Stimulated activated CD4-positive, alpha-beta T cell treated with anti-CD3 and anti-CD28 coated beads, Interleukin-1b, Interleukin-23, amount 100 ng/mL, for 1 hour (primary cell): ENCODE measurements at regions not wholly inside any gene's neighbourhood (a gene's known extent, or its start where the extent isn't known, plus 50 kb on each side); places are given as distances from the start of the nearest gene placed in this dataset.

Experiments
- DNase-seq, 2 donors: peaks; one replicate each; pipeline ENCODE4 v3.0.0-alpha.2; 2020; ENCODE audit warnings: low read depth in 2 of 2

- no peak for DNase-seq
Observed at GRCh38 chr2:144675731-144676130, 155.8 kb upstream of the ZEB2 start.

- no peak for DNase-seq
Observed at GRCh38 chr2:144675331-144675730, 155.4 kb upstream of the ZEB2 start.

- no peak for DNase-seq
Observed at GRCh38 chr2:144674071-144674470, 154.2 kb upstream of the ZEB2 start.

DNA sequence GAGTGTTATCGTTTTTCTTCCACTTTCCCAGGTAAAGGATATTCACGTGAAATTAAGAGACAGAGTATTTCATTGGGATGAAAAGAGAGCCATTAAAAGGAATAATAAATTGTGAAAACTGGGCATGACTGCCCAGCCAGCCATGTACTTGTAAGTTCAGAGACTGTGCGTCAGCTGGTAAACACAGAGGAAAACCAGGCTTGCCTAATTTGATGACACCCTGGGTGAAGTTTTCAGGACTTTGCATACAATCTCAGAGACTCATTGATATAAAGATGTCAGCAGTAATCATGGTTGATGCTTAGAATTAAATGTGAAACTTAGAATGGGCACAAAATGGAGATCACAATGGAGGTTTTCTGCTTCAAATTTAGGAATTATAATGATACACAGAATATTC, 153.5 kb upstream of the ZEB2 start:
- DNase-seq: no peak

- DNase-seq: no peak
Observed at GRCh38 chr2:144671695-144672455, 152.0 kb upstream of the ZEB2 start.

- DNase-seq: no peak
Observed at GRCh38 chr2:144670738-144671137, 150.8 kb upstream of the ZEB2 start.

- DNase-seq: no peak
Observed at GRCh38 chr2:144670080-144670479, 150.2 kb upstream of the ZEB2 start.

DNA sequence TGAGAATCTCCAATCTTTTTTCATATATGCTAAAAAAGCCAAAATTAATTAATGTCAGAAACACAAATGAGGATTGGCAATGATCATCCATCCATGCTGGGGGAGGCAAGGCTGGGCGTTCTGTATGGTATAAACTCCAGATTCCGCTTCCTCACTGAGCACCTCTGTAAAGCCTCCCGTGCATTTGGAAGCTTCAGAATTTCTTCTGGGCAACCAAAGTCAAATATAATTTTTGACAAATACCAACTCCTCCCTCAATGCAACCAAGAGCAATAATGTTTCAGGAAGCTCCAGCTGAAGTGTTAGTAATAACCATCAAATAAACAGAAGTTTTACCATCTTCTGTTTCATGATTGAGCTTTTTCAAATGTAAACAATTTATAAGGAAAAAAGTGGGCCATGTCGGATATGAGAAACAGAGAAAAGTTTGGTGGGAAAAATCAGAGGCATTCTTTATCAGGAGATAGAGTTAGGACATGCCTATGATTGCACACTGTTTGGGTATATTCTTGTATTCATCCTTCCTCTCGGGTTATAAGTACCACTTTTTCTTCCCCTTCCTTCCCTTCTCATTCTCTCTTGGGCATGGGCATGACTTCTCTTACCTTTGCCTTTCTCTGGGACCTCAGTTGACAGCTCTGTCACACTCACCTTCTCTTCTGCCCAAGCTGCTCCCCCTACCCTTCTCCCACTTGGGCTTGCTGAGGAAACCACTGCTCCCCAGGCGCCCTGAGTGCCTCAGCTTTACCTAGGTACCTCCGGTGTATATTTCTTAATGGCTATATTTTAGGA, 149.5 kb upstream of the ZEB2 start:
- no peak for DNase-seq

- no peak for DNase-seq
Observed at GRCh38 chr2:144668493-144669110, 148.7 kb upstream of the ZEB2 start.

DNA sequence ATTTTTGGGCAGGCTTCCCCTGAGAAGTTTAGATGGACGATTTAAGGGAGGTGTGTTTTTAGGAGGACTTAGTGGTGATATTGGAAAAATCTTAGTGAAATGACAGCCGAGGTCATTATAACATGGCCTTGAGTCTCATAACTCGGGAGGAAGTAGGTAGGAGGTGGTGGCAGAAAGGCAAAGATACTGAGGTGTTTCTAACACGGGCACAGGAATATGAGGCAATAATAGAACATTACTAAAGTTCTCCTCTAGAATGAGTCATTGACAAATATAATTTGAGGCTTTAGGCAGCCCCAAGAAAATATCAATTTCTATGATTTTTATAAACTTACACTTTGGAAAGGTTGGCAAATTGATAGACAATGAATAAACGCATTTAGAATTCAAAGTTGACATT, 146.1 kb upstream of the ZEB2 start:
- DNase-seq: no peak

GRCh38 chr2:144663207-144663606, 143.3 kb upstream of the ZEB2 start:
- DNase-seq: no peak

DNA sequence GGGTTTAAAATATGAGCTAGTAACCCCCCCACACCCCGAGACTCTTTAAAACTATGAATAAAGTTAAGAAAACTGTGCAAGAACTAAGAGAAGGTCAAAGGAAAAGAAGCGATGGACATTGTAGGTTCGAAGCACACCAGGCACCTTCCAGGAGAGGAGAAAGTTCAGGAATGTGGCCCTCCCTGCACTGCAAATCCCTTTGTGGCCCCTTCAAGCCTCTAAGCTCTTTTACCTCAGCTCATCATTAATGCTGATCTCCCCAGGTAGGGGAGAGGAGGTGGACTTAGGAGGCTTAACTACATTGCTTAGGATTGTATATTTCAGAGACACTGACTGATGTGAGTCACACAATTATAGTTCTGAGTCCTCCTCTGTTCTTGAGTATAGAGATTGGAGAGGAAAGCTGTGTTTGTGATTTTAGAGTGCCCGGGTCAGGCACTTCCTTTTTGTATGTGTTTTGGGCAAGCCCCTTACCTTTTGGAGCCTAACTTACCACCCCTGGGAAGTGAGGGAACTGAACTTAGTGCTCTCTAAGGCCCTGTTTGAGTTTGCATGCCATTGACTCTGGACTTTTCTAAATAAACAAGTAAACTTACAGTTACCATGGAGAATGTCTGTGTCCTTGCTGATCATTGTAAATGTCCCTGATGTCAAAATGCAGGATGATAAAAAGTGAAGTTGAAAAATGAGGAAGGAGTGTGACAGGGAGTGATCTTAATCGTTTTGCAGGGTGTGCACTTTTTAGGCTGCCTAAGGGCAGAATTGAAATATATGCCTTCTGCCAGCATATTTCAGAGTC, 140.8 kb upstream of the ZEB2 start:
- DNase-seq: no peak

- no peak for DNase-seq
Observed at GRCh38 chr2:144659731-144660275, 139.9 kb upstream of the ZEB2 start.

- DNase-seq: no peak
Observed at GRCh38 chr2:144654523-144654922, 134.6 kb upstream of the ZEB2 start.

GRCh38 chr2:144650907-144651306, 131.0 kb upstream of the ZEB2 start:
- DNase-seq: no peak

DNA sequence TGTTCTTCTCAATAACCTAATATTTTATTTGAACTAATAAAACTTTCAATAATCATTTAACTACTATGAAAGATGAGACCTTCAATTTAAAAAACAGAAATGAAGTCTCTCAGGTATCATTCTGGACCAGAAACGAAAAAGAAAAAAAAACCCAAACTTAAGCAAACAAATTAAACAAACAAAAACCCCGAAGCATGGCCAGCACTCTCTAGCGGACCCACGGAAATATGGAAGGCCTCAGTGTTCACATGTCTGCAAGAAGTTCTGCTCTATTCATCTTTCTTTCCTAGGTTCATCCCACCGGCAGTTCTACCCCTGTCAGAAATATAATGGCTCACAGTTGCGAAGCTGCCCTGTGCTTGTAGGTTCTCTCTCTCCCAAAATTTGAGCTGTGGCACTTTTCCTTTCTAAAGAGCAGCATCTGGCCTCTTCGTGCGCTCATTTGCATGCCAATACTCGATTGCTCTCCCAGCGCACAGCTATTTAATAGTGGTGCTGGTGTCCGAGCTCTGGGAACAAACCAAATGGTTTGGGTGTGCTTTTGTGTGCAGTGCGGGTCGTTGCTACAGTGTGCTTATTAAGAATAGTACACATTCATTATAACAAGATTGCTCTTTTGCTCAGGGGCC, 129.0 kb upstream of the ZEB2 start:
- no peak for DNase-seq

DNA sequence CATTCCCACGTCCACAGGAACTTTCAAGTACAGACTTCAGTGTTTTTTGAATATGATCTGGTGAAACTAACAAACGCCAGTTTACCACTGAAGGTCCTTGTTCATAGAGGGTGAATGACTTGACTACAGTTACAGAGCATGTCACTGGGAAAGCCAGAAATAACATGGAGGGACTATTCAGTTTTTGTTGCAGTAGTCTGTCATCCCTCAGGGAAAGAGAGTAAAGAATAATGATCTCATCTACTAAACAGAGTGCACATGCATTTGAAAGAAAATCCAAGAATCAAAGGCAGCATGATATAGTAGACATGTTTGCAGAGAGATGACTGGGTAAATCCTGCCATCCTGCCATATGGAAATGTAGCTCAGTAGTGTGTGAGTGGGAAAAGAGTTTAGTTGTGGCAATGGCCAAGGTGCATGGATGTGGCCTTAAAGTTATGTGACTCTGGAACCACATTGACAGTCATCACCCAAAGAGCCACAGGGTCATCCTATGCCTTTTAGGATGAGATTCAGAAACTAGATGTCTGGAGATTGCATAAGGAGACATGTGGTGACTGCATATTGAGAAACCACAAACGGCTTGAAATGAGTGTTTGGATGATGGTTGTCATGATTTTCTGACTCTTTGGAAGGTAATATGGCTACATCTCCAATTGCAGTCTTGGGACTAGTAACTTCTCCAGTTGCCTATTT, 125.3 kb upstream of the ZEB2 start:
- DNase-seq: no peak

DNA sequence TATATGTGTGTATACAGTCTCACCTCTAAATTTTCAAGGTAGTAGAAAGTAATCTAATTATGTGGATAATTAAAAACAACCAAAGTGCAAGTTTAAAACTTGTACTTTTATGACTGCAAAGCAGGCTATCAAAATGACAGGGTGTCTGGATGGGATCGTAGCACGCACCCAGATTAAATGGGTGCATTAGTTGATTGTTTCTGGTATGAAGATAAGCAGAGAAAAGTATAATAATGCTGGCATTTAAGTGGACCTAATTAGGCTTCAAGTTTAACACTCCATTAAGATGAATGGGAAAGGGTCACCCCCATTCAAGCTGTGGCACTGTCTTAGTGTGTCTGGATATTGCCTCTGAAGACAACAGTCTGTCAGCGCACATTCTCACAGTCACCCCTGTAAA, 124.6 kb upstream of the ZEB2 start:
- no peak for DNase-seq

GRCh38 chr2:144643537-144644336, 123.8 kb upstream of the ZEB2 start:
- DNase-seq: no peak

DNA sequence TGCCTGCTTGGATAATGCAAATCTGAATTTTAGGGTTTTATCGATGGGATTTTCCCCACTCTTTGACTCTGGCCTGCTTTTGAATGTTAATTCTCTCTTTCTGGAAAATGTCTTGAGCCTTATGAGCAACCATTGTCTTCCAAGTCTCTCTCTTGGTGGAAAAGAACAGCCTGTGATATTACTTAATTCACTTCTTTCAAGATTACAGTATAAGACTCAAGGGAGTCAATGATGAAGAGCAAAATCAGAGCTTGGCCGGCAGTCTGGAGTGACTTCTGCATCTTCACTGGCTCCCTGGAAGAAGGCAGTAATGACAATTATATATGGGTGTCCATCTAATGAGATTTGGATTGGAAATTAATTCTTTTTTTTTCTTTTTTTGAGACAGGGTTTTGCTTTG, 122.9 kb upstream of the ZEB2 start:
- DNase-seq: no peak
